Calu3 (cell line): ENCODE measurements at regions not wholly inside any gene's neighbourhood (a gene's known extent, or its start where the extent isn't known, plus 50 kb on each side); places are given as distances from the start of the nearest gene placed in this dataset.
"Not testable (repeated sequence)": the region's sequence is repeated elsewhere in the genome, so short reads cannot be mapped to it uniquely, and the experiment has no call there.

Experiments
- BruUV-seq: library from RNA; stranded (reverse); fragments of 400-500 nt; replicated peaks from 2 replicates; lab custom pipeline; 2021; lab: Mats Ljungman, UMichigan
- CTCF ChIA-PET: fragments of 300-600 bp; sonication (Branson Sonifier 250); formaldehyde crosslinking; loops from one replicate; lab custom pipeline; 2022; ENCODE audit warnings: antibody characterized with exemption; lab: Charles Lee
- DNase-seq: peaks from one replicate; pipeline ENCODE4 v3.0.0; 2022
- H3K27ac Mint-ChIP-seq: one replicate; pipeline ENCODE4 v1.8.0; 2022; ENCODE audit warnings: mixed read lengths; ENCODE audit not compliant: unreplicated experiment
- H3K27me3 Mint-ChIP-seq: one replicate; pipeline ENCODE4 v1.8.0; 2022; ENCODE audit warnings: mixed read lengths; ENCODE audit not compliant: unreplicated experiment
- H3K36me3 Mint-ChIP-seq: one replicate; pipeline ENCODE4 v1.8.0; 2022; ENCODE audit warnings: mild to moderate bottlenecking, moderate library complexity, mixed read lengths; ENCODE audit not compliant: insufficient read depth, unreplicated experiment
- H3K4me1 Mint-ChIP-seq: one replicate; pipeline ENCODE4 v1.8.0; 2022; ENCODE audit warnings: mild to moderate bottlenecking, low read depth, mixed read lengths; ENCODE audit not compliant: unreplicated experiment
- H3K4me3 Mint-ChIP-seq: one replicate; pipeline ENCODE4 v1.8.0; 2022; ENCODE audit warnings: mild to moderate bottlenecking, low read depth, moderate library complexity, mixed read lengths; ENCODE audit not compliant: unreplicated experiment
- H3K9me3 Mint-ChIP-seq: one replicate; pipeline ENCODE4 v1.8.0; 2022; ENCODE audit warnings: low read depth, mixed read lengths; ENCODE audit not compliant: unreplicated experiment
- intact Hi-C: fragments of 100-400 bp; cut with micrococcal nuclease; formaldehyde crosslinking; loops from one replicate; pipeline ENCODE4 v1.10.0; 2022; ENCODE audit not compliant: unreplicated experiment
- TF ChIP-seq, protein P1 (sequence below): fragments of 200-600 bp; IDR thresholded peaks from one replicate; pipeline ENCODE4 v1.8.0; 2022; ENCODE audit warnings: antibody characterized with exemption; ENCODE audit not compliant: unreplicated experiment

DNA sequence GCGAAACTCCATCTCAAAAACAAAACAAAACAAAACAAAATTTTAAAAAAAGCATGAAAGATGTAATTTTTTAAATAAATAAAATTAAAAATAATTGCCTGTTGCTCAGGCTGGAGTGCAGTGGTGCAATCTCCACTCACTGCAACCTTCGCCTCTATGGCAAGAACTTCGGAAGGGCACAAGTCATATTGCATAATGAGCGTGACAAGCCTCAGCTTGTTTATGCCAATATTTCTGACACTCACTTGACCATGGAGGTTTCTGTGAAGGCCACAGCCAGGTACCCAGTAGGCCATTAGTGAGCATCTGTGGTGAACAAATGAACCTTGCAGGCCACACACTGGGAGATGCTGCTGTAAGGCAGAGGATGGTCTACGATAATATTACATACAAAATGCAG is 106.1 kb upstream of the KMT2C start:
- intact Hi-C loops = no loop called here
- TF ChIP-seq, protein P1, sequence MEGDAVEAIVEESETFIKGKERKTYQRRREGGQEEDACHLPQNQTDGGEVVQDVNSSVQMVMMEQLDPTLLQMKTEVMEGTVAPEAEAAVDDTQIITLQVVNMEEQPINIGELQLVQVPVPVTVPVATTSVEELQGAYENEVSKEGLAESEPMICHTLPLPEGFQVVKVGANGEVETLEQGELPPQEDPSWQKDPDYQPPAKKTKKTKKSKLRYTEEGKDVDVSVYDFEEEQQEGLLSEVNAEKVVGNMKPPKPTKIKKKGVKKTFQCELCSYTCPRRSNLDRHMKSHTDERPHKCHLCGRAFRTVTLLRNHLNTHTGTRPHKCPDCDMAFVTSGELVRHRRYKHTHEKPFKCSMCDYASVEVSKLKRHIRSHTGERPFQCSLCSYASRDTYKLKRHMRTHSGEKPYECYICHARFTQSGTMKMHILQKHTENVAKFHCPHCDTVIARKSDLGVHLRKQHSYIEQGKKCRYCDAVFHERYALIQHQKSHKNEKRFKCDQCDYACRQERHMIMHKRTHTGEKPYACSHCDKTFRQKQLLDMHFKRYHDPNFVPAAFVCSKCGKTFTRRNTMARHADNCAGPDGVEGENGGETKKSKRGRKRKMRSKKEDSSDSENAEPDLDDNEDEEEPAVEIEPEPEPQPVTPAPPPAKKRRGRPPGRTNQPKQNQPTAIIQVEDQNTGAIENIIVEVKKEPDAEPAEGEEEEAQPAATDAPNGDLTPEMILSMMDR = no peak
- Mint-ChIP-seq H3K27me3 (no peaks in the 10 kb centered on the region), H3K4me3 (no peak overlapping the region), H3K36me3 (peaks cover 4% of the 10 kb centered on the region), H3K9me3 (no peaks in the 10 kb centered on the region), H3K4me1 (peaks cover 11% of the 10 kb centered on the region), H3K27ac (no peak overlapping the region)
- no TSS peak for BruUV-seq
- CTCF ChIA-PET = no interaction called here
- DNase-seq = no peak

DNA sequence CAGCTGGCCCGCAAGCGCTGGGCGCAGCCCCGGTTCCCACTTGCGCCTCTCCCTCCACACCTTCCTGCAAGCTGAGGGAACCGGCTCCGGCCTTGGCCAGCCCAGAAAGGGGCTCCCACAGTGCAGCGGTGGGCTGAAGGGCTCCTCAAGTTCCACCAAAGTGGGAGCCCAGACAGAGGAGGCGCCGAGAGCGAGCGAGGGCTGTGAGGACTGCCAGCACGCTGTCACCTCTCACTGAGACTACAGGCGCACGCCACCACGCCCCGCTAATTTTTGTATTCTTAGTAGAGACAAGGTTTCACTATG is 103.3 kb upstream of the KMT2C start:
- CTCF ChIA-PET, H3K9me3 Mint-ChIP-seq, H3K36me3 Mint-ChIP-seq, H3K4me3 Mint-ChIP-seq, intact Hi-C loops, H3K4me1 Mint-ChIP-seq, H3K27ac Mint-ChIP-seq, BruUV-seq, H3K27me3 Mint-ChIP-seq, DNase-seq: not testable (repeated sequence)

DNA sequence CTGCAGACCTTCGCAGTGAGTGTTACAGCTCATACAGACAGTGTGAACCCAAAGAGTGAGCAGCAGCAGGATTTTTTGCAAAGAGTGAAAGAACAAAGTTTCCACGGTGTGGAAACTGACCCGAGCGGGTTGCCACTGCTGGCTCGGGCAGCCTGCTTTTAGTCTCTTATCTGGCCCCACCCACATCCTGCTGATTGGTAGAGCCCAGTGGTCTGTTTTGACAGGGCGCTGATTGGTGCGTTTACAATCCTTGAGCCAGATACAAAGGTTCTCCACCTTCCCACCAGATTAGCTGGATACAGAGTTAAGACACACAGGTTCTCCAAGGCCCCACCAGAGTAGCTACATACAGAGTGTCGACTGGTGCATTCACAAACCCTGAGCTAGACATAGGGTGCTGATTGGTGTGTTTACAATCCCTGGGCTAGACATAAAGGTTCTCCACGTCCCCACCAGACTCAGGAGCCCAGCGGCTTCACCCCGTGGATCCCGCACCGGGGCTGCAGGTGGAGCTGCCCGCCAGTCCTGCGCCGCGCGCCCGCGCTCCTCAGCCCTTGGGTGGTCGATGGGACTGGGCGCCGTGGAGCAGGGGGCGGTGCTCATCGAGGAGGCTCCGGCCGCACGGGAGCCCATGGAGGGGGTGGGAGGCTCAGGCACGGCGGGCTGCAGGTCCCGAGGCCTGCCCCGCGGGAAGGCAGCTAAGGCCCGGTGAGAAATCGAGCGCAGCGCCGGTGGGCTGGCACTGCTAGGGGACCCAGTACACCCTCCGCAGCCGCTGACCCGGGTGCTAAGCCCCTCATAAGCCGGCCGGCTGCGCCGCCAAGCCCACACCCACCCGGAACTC is 102.8 kb upstream of the KMT2C start:
- H3K36me3 Mint-ChIP-seq, H3K4me1 Mint-ChIP-seq, intact Hi-C loops, BruUV-seq, H3K9me3 Mint-ChIP-seq, CTCF ChIA-PET, H3K27me3 Mint-ChIP-seq, H3K4me3 Mint-ChIP-seq, DNase-seq, H3K27ac Mint-ChIP-seq: not testable (repeated sequence)

DNA sequence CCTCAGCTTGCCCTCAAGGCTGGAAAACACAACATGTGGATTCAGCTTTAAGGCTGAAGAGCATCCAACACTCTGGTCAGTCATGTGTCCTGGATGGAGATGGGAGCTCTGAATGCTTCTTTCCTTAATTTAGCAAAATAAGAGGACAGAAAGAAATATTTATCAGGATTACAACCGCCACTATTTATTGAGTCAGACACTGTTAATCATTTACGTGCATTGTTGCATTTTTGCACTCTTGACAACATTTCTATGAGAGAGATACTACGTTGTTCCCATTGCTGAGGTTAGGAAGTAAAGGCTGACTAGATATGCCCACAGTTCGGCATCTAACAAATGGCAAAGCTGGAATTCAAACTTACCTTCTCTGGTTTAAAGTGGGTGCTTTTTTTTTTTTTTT is 101.8 kb upstream of the KMT2C start:
- H3K27ac Mint-ChIP-seq = no peak overlapping the region
- H3K4me3 Mint-ChIP-seq = no peak overlapping the region
- intact Hi-C loops = no loop called here
- CTCF ChIA-PET = no interaction called here
- TF ChIP-seq, protein P1 = no peak
- no TSS peak for BruUV-seq
- no peaks in the 10 kb centered on the region for H3K27me3 Mint-ChIP-seq
- no peak for DNase-seq
- peaks cover 4% of the 10 kb centered on the region for H3K36me3 Mint-ChIP-seq
- H3K4me1 Mint-ChIP-seq = no peaks in the 10 kb centered on the region
- H3K9me3 Mint-ChIP-seq = no peaks in the 10 kb centered on the region

DNA sequence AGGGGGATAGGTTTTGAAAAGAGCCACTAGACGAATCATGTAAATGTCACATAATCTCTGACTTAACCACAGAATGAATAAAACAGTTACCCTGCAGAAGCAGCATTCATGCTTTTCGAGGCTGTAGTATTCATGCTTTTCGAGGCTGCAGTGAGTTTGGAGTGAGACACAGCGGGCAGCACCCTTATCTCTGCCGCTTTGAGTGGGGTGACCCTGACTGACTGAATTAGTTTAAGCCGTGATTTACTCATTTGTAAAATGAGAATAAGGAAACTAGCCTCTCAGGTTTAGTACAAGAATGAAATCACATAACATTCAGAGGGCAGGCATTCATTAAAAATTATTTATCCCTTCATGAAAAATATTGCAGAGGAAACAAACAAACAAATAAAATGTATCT is 92.8 kb upstream of the KMT2C start:
- no TSS peak for BruUV-seq
- CTCF ChIA-PET = no interaction called here
- H3K27me3 Mint-ChIP-seq = no peaks in the 10 kb centered on the region

More for the DNA sequence above, 92.8 kb upstream of the KMT2C start:
- TF ChIP-seq, protein P1 = no peak
- intact Hi-C loops = no loop called here
- Mint-ChIP-seq H3K9me3 (peaks cover 3% of the 10 kb centered on the region), H3K4me1 (no peaks in the 10 kb centered on the region), H3K36me3 (no peaks in the 10 kb centered on the region), H3K4me3 (no peak overlapping the region), H3K27ac (no peak overlapping the region)
- no peak for DNase-seq
